ENCODE measurements at regions not wholly inside any gene's neighbourhood (a gene's known extent, or its start where the extent isn't known, plus 50 kb on each side); places are given as distances from the start of the nearest gene placed in this dataset.
"Not testable (repeated sequence)": the region's sequence is repeated elsewhere in the genome, so short reads cannot be mapped to it uniquely, and the experiment has no call there.

- no peak for DNase-seq
Measured at GRCh38 chr6:106847116-106847515, 127.4 kb downstream of the CD24 start.

GRCh38 chr6:106844930-106845329, 129.6 kb downstream of the CD24 start:
- no peak for DNase-seq

- no peak for DNase-seq
Measured at GRCh38 chr6:106832766-106833510, 141.6 kb downstream of the CD24 start.

- no peak for DNase-seq
Measured at GRCh38 chr6:106830930-106831329, 143.6 kb downstream of the CD24 start.

DNA sequence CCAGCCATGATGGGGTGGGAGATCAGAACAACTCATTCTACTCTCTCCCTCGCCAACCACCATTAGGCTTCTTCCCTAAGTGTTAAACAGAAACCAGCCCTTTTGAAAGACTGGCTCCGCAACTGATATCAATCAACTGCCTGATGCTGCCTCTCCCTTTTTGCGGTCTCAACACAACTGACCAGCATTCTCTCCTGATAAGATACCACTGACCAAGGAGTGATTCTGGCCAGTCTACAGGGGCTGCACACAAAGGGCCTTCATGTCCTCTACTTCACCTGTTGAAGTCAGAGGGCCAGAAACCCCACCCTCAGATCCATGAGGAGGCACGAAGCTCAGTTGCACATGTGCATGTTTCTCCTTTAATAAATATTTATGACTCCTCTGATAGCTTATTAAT, 145.1 kb downstream of the CD24 start:
- DNase-seq = no peak

DNA sequence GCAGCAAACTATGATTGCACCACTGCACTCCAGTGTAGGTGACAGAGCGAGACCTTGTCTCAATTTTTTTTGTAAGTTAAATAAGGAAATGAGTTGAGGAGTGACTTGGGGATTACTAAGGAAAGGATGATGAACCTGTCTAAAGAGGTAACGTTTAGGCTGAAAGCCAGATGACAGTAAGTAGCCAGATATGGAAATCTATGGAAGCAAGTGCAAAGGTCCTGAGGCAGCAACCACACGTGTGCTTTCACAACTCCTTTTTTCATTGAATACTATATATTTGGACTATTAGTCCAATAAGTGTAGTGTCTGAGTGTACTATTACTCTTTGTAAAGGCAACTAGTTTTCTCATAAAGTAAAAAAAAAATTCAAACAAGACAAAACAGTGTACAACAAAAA, 147.4 kb downstream of the CD24 start:
- no peak for DNase-seq

DNA sequence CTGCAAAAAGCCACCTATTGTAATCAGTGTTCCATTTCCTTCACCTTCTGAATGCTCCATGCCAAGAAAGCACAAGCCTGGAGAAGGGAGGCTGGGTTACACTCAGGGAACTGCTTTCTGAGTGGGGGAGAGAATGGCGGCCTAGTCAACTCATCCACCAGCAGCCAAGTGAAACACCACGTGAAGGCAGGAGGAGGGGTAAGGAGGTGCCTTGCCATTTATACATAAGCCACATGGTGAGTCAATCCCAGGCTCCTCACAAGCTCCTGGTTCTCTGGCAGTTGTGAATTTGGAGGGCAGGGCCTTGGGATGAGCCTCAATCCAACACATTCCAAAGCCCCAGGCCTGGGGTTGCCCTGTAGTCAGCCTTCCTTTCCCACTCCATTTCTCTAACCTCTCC, 149.4 kb downstream of the CD24 start:
- no peak for DNase-seq

DNA sequence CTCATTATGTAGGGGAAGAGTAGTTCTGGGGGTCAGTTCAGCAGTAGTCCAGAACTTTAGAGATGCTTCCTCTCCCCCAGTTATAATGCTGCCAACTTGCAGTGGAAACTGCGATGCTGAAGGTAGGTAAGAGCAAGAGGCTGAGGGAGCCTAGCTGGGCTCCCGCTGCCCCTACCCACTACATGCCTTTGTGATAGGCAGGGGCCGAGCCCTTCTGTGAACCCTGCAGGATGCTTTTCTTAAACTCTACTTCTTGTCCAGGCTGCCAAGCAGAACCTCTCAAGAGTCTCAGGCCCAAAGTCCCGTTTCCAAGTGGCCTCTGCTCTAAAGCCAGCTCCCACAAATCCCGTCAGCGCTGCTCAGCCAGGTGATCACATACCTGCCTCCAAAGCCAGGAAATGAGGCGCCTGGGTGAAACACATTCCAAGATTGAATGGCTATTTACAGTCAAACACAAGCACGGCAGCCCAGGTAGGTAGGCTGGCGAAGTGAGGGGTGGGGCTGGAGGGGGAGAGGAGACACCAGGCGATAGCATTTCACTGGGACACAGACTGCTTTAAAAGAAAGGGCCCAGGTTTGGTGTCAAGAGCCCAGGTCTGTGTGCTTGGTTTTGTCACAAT, 150.7 kb downstream of the CD24 start:
- DNase-seq = no peak

DNA sequence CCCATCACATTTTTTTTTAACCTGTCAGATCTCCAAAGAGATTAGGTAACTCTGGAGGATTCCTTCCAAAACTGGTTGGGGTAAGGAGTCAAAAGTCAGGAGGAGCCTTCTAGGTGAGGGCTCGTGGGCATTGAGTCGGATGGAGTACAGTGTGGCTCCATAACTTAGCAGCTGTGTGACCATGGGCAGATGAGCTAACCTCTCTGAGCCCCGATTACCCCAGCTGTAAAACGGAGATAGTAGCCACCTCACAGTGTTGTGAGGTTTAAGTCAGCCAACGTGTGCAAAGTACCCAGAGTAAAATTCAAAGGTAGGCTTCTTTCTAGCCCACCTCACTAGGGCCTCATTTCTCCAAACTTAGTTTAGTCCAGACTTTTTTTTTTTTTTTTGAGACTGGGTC, 151.5 kb downstream of the CD24 start:
- no peak for DNase-seq

- no peak for DNase-seq
Measured at GRCh38 chr6:106820412-106820852, 154.1 kb downstream of the CD24 start.

DNA sequence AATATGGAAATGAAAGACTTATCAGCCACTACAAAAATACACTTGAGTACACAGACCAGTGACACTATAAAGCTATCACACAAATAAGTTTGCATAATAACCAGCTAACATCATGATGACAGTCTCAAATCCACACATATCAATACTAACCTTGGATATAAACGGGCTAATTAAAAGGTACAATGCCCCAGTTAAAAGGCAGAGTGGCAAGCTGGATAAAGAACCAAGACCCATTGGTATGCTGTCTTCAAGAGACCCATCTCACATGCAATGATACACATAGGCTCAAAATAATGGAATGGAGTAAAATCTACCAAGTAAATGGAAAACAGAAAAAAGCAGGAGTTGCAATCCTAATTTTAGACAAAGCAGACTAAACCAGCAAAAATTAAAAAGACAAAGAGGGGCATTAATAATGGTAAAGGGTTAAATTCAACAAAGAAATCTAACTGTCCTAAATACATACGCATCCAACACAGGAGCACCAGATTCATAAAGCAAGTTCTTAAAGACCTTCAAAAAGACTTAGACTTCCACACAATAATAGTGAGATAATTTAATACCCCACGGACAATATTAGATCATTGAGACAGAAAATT, 163.3 kb downstream of the CD24 start:
- DNase-seq = no peak

- no peak for DNase-seq
Measured at GRCh38 chr6:106808758-106809157, 165.8 kb downstream of the CD24 start.

DNA sequence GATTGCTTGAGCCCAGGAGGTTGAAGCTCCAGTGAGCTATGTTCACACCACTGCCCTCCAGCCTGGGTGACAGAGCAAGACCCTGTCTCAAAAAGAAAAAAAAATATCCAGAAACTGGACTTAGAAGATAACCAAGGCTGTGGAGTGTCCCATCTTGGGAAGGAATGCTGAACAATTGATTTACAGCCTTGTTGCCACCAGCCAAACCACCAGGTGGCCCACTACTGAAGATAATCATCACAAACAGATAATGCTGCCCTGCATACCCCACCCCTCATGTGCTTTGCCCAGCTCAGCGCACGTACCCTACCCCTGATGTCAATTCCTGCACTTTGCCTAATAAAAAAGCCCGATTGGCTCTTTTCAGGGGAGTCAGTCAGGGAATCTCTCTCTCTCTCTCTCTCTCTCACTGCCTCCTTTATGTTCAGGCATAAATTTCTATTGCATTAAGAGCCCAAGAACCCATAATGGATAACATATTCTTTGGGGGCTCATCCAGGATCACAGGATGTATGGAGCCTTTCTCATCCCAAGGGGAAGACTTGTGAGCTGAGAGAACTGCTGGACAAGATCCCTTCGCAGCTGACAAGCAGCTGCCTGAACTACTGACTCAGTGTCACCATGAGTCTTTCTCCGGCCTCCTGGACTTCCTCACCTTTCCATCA, 166.4 kb downstream of the CD24 start:
- no peak for DNase-seq

DNA sequence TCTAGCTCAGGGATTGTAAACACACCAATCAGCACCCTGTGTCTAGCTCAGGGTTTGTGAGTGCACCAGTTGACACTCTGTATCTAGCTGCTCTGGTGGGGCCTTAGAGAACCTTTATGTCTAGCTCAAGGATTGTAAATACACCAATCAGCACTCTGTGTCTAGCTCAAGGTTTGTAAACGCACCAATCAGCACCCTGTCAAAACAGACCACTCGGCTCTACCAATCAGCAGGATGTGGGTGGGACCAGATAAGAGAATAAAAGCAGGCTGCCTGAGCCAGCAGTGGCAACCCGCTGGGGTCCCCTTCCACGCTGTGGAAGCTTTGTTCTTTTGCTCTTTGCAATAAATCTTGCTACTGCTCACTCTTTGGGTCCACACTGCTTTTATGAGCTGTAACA, 168.3 kb downstream of the CD24 start:
- not testable (repeated sequence) for DNase-seq

DNA sequence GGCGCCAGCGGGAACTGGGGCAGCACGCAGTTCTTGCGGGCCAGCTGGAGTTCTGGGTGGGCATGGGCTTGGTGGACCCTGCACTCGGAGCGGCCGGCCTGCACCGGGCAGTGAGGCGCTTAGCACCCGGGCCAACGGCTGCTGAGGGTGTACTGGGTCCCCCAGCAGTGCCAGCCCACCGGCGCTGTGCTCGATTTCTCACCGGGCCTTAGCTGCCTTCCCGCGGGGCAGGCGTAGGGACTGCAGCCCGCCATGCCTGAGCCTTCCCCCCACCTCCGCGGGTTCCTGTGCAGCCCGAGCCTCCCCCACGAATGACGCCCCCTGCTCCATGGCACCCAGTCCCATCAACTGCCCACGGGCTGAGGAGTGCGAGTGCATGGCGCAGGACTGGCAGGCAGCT, 168.8 kb downstream of the CD24 start:
- DNase-seq = no peak

DNA sequence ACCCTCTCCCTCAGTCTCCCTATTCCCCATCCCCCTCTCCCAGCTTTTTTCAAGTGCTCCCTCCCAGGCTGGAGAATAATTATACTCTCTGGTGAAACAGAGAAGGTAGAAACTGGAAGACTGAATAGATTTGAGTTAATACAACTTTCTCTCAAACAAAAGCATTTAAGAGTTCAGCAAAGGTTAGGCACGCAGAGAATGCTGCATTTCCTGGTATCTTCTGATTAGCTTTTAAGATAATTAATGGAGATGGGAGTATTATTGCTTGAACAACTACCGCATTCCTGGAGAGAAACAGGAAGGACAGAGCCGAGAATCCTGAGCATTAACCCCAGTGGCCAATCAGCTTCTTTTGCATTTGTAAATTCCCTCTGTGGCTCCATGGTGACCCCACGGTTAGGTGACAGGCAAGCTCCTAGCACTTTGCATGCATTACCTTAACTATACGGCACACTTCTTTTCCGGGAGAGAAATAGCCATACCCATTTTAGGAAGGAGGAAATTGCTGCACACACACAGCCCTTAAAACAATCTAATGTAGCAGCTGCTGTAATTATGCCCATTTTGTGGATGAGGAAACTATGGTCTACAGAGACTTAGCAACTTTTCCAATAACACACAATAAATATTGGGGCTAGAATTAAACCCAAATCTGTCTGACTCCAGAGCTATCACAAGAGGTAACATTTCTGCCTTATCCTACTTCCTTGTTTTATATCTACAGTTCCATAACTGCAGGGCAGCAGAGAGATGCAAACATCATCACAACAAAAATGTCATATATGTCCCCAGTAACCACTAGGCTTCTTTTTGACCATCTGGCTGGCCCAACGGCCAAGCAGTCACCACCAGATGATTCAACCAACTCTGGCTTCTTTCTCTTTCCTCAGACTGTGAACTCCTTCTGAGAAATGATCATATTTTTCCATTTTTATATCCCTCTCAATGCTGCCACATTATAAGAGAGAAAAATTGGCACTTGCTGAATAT, 169.9 kb downstream of the CD24 start:
- DNase-seq = no peak

- no peak for DNase-seq
Measured at GRCh38 chr6:106803188-106803587, 171.3 kb downstream of the CD24 start.

DNA sequence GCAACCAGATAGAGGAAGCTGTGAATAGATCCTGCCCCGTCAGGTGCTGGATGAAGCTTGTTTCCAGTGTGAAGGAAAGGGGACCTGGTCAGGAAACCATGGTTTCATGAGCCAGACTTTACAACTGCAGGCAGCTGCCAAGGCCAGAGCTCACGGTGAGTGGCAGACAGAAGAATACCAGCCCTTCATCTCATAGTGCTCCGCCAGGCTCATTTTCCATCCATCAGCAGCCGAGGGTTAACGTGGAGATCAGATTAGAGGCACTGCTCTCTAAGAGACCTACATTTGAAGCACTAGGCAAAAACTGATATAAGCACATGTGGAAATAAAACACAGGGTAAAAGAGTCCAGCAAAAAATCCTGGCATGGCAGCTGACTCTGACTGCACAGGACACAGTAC, 172.4 kb downstream of the CD24 start:
- DNase-seq = no peak

DNA sequence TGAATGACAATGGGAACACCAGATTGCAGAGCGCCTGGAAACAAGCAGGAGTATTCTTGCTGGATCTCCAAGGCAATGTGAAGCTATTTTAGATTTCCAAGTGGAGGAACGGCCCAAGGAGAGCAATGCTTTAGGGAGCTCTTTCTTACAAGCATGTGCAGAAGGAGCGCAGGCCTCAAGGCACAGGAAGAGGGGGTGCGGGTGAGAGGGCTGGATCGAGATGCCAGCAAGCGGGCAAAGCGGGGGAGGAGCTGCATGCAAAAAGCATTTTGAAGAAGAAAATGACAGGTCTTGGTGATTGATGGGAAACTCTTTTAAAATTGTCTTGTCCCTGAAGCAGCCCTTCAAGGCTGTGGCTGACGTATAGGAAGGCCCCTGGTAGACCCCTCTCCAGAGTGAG, 171.9 kb downstream of the QRSL1 start:
- no peak for DNase-seq

DNA sequence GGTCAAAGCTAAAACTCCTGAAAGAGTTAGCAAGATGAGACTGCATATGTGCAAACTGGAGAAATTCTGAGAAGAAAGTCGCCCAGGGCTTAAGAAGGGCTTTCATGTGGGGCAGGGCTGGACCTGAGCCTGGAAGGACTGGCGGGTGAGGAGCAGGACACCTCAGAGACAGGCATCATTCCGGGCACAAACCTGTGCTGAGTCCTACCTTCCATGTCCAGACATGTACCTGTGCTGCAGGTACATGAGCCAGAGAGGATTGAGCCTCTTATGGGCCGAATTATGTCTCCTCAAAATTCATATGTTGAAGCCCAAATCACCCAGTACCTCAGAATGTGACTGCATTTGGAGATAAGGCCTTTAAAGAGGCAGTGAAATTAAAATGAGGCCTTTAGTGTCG, 171.0 kb downstream of the QRSL1 start:
- no peak for DNase-seq

GRCh38 chr6:106799031-106799894, 169.9 kb downstream of the QRSL1 start:
- DNase-seq = no peak

DNA sequence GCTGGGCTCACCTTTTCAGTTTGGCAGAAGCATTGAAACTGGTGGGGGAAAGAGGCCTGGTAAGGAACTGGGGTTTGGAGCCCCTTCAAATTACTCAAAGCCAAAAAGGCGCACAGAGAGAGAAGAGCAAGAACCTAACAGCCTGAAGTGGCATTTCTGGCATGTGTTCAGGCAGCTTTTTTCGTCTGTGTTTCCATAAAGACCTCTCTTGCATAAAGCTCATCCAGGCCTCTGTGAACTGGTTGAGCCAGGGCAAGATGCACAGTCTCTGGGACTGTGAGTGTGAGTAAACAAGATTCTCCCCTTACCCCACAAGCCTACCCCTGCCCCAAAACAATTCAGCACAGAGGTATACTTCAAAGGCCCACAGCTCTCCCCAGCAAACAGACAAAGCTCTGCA, 167.8 kb downstream of the QRSL1 start:
- DNase-seq = no peak
